Astrocyte (in vitro differentiated cells and primary cell): ENCODE measurements at regions not wholly inside any gene's neighbourhood (a gene's known extent, or its start where the extent isn't known, plus 50 kb on each side); places are given as distances from the start of the nearest gene placed in this dataset.

Source experiments
- DNase-seq: peaks from one replicate; pipeline ENCODE4 v3.0.0-alpha.2; 2010; ENCODE audit warnings: low read depth
- FAIRE-seq: peaks from 2 replicates; lab custom pipeline; 2011; peaks lifted over from hg19 to GRCh38; lab: Jason Lieb, UNC
- H2AFZ ChIP-seq: 2 replicates; pipeline ENCODE4 v1.6.0; 2012; ENCODE audit warnings: low read depth, low read length, inconsistent platforms
- H3K27ac ChIP-seq: 2 replicates; pipeline ENCODE4 v1.5.1; 2011; ENCODE audit warnings: low read depth, low read length, inconsistent platforms
- H3K27me3 ChIP-seq: 2 replicates; pipeline ENCODE4 v1.6.0; 2011; ENCODE audit warnings: low read length, inconsistent platforms; ENCODE audit not compliant: insufficient read depth
- H3K36me3 ChIP-seq: 2 replicates; pipeline ENCODE4 v1.5.1; 2011; ENCODE audit warnings: low read length, inconsistent platforms; ENCODE audit not compliant: insufficient read depth
- H3K4me1 ChIP-seq: 2 replicates; pipeline ENCODE4 v1.5.1; 2011; ENCODE audit warnings: low read length, inconsistent platforms; ENCODE audit not compliant: insufficient read depth
- H3K4me2 ChIP-seq: 2 replicates; pipeline ENCODE4 v1.6.0; 2012; ENCODE audit warnings: low read length, inconsistent platforms
- H3K4me3 ChIP-seq: 2 replicates; pipeline ENCODE4 v1.5.1; 2011; ENCODE audit warnings: low read depth, mild to moderate bottlenecking, low read length, inconsistent platforms; ENCODE audit not compliant: insufficient read depth
- H3K79me2 ChIP-seq: 2 replicates; pipeline ENCODE4 v1.6.0; 2012; ENCODE audit warnings: mild to moderate bottlenecking, low read length, inconsistent platforms; ENCODE audit not compliant: insufficient read depth
- H3K9ac ChIP-seq: 2 replicates; pipeline ENCODE4 v1.6.0; 2012; ENCODE audit warnings: mild to moderate bottlenecking, low read length, inconsistent platforms
- H3K9me3 ChIP-seq: 2 replicates; pipeline ENCODE4 v1.5.1; 2012; ENCODE audit warnings: low read depth, mild to moderate bottlenecking, low read length, inconsistent platforms; ENCODE audit not compliant: insufficient read depth
- H4K20me1 ChIP-seq: 2 replicates; pipeline ENCODE4 v1.6.0; 2012; ENCODE audit warnings: low read length, inconsistent platforms; ENCODE audit not compliant: insufficient read depth
- H3K27ac Mint-ChIP-seq: one replicate; pipeline ENCODE4 v1.8.0; 2021; ENCODE audit warnings: mild to moderate bottlenecking, mixed read lengths; ENCODE audit not compliant: unreplicated experiment
- H3K27me3 Mint-ChIP-seq: one replicate; pipeline ENCODE4 v1.8.0; 2021; ENCODE audit warnings: low read depth, mixed read lengths; ENCODE audit not compliant: unreplicated experiment
- H3K36me3 Mint-ChIP-seq: one replicate; pipeline ENCODE4 v1.8.0; 2021; ENCODE audit warnings: low read depth, mixed read lengths; ENCODE audit not compliant: unreplicated experiment
- H3K4me1 Mint-ChIP-seq: one replicate; pipeline ENCODE4 v1.8.0; 2021; ENCODE audit warnings: low read depth, mixed read lengths; ENCODE audit not compliant: unreplicated experiment
- H3K4me3 Mint-ChIP-seq: one replicate; pipeline ENCODE4 v1.8.0; 2021; ENCODE audit warnings: mild to moderate bottlenecking, moderate library complexity, mixed read lengths; ENCODE audit not compliant: unreplicated experiment
- H3K9me3 Mint-ChIP-seq: one replicate; pipeline ENCODE4 v1.8.0; 2021; ENCODE audit warnings: mild to moderate bottlenecking, mixed read lengths; ENCODE audit not compliant: unreplicated experiment
- EZH2 ChIP-seq: IDR thresholded peaks from 2 replicates; pipeline ENCODE4 v1.6.1; 2012; ENCODE audit warnings: mild to moderate bottlenecking, low read length, inconsistent platforms; ENCODE audit not compliant: insufficient read depth
- TF ChIP-seq, protein P1 (sequence below): IDR thresholded peaks from 2 replicates; pipeline ENCODE4 v1.5.1; 2011; ENCODE audit warnings: low read depth, mild to moderate bottlenecking, inconsistent platforms, low read length, moderate library complexity; ENCODE audit not compliant: insufficient read depth

DNA sequence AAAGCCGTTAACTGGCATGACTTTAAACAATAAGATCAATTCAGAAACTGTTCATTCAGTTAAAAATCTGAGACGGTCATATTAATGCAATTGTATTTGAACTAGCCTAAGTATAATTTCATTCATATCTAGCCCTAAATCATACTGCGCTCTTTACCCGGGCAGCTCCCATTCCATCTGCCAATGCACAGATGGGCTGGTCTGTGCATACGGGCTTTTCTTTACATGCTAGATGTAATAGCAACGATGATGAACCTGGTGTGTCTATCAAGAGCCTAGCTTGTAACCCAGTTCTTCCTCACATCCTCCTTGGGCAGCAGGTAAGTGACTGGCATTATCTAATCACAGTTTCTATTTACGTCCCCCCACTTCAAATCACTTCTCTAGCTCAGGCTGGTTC lies 631.5 kb upstream of the KLHL29 start:
- DNase-seq: no peak
- Histone ChIP-seq H3K4me3 (no peak overlapping the region), H3K27ac (no peak overlapping the region), H3K9ac (no peak overlapping the region), H4K20me1 (no peaks in the 10 kb centered on the region), H3K27me3 (no peaks in the 10 kb centered on the region), H3K4me2 (no peak overlapping the region), H3K36me3 (no peaks in the 10 kb centered on the region), H2AFZ (no peak overlapping the region), H3K79me2 (no peaks in the 10 kb centered on the region), H3K9me3 (no peaks in the 10 kb centered on the region), H3K4me1 (no peaks in the 10 kb centered on the region)
- no peaks in the 10 kb centered on the region for H3K36me3 Mint-ChIP-seq
- no peak overlapping the region for H3K27ac Mint-ChIP-seq
- peaks cover 3% of the 10 kb centered on the region for H3K9me3 Mint-ChIP-seq
- no peak overlapping the region for H3K4me3 Mint-ChIP-seq
- TF ChIP-seq, protein P1, sequence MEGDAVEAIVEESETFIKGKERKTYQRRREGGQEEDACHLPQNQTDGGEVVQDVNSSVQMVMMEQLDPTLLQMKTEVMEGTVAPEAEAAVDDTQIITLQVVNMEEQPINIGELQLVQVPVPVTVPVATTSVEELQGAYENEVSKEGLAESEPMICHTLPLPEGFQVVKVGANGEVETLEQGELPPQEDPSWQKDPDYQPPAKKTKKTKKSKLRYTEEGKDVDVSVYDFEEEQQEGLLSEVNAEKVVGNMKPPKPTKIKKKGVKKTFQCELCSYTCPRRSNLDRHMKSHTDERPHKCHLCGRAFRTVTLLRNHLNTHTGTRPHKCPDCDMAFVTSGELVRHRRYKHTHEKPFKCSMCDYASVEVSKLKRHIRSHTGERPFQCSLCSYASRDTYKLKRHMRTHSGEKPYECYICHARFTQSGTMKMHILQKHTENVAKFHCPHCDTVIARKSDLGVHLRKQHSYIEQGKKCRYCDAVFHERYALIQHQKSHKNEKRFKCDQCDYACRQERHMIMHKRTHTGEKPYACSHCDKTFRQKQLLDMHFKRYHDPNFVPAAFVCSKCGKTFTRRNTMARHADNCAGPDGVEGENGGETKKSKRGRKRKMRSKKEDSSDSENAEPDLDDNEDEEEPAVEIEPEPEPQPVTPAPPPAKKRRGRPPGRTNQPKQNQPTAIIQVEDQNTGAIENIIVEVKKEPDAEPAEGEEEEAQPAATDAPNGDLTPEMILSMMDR: no peak
- no peak for TF ChIP-seq EZH2
- H3K27me3 Mint-ChIP-seq: peaks cover 9% of the 10 kb centered on the region
- FAIRE-seq: no peak
- H3K4me1 Mint-ChIP-seq: no peaks in the 10 kb centered on the region

DNA sequence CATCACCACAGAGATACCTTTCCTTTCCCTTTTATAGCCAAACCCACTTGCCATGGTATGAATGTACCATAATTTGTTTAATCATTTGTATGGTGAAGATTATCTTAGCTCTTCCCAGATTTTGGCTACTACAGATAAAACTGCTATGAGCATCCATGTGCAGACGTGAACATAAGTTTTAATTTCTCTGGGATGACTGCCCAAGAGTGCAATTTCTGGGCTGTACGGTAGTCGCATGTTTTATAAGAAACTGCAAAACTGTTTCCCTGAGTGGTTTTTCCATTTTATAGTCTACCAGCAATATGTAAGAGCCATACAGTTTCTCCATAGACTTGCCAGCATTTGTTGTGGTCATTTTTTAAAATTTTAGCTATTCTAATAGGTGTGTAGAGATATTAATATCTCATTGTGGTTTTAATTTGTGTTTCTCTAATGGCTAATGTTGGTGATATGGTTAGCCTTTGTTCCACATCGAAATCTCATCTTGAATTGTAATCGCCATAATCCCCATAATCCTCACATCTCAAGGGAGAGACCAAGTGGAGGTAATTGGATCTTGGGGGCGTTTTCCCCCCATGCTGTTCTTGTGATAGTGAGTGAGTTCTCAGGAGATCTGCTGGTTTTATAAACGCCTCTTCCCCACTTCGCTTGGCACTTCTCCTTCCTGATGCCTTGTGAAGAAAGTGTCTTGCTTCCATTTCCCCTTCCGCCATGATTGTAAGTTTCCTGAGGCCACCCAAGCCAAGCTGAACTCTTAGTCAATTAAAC lies 628.5 kb upstream of the KLHL29 start:
- H3K27ac Mint-ChIP-seq: no peak overlapping the region
- Histone ChIP-seq H3K79me2 (no peaks in the 10 kb centered on the region), H3K36me3 (no peaks in the 10 kb centered on the region), H3K9ac (no peak overlapping the region), H3K4me2 (no peak overlapping the region), H3K9me3 (no peaks in the 10 kb centered on the region), H3K27me3 (no peaks in the 10 kb centered on the region), H3K4me3 (no peak overlapping the region), H2AFZ (no peak overlapping the region), H3K4me1 (no peaks in the 10 kb centered on the region), H3K27ac (no peak overlapping the region), H4K20me1 (no peaks in the 10 kb centered on the region)
- no peak for TF ChIP-seq EZH2
- TF ChIP-seq, protein P1: no peak
- FAIRE-seq (no peak), DNase-seq (no peak)
- H3K4me1 Mint-ChIP-seq: no peaks in the 10 kb centered on the region
- H3K36me3 Mint-ChIP-seq: no peaks in the 10 kb centered on the region
- no peak overlapping the region for H3K4me3 Mint-ChIP-seq
- H3K27me3 Mint-ChIP-seq: peaks cover 9% of the 10 kb centered on the region
- H3K9me3 Mint-ChIP-seq: peaks cover 3% of the 10 kb centered on the region

DNA sequence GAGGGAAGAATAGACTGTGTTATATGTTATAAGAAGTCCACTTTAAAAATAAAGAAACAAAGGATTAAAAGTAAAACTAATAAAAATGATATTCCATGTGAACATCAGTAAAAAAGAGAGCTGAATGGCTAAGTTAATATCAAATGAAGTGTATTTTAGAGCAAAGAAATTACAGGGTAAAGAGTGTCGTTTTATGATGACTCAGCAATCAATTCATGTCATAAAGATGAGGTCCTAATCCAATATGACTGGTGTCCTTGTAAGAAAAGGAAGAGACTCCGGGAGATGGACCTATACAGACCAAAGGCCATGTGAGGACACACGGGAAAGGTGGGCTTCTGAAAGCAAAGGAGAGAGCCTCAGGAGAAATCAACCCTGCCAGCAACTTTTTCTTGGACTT lies 615.5 kb upstream of the KLHL29 start:
- no peak overlapping the region for H2AFZ ChIP-seq
- peaks cover 2% of the 10 kb centered on the region for H3K9me3 ChIP-seq
- no peak overlapping the region for H3K4me2 ChIP-seq
- H3K27me3 ChIP-seq: no peaks in the 10 kb centered on the region
- Mint-ChIP-seq H3K36me3 (no peaks in the 10 kb centered on the region), H3K27me3 (no peaks in the 10 kb centered on the region), H3K4me3 (no peak overlapping the region), H3K9me3 (no peaks in the 10 kb centered on the region), H3K4me1 (no peaks in the 10 kb centered on the region), H3K27ac (no peak overlapping the region)
- no peaks in the 10 kb centered on the region for H3K79me2 ChIP-seq
- H4K20me1 ChIP-seq: no peaks in the 10 kb centered on the region
- FAIRE-seq (no peak), DNase-seq (no peak)
- H3K4me3 ChIP-seq: no peak overlapping the region
- TF ChIP-seq, protein P1: no peak
- TF ChIP-seq EZH2: no peak
- no peak overlapping the region for H3K9ac ChIP-seq
- H3K27ac ChIP-seq: no peak overlapping the region
- no peaks in the 10 kb centered on the region for H3K4me1 ChIP-seq
- H3K36me3 ChIP-seq: no peaks in the 10 kb centered on the region
